HG02981 (cell line): ENCODE measurements at regions not wholly inside any gene's neighbourhood (a gene's known extent, or its start where the extent isn't known, plus 50 kb on each side); places are given as distances from the start of the nearest gene placed in this dataset.

ENCODE experiments used
- ATAC-seq: cut with Tn5 transposase; IDR thresholded peaks from one replicate; pipeline ENCODE4 v1.9.1; 2021; ENCODE audit warnings: mild to moderate bottlenecking, moderate library complexity; ENCODE audit not compliant: unreplicated experiment

DNA sequence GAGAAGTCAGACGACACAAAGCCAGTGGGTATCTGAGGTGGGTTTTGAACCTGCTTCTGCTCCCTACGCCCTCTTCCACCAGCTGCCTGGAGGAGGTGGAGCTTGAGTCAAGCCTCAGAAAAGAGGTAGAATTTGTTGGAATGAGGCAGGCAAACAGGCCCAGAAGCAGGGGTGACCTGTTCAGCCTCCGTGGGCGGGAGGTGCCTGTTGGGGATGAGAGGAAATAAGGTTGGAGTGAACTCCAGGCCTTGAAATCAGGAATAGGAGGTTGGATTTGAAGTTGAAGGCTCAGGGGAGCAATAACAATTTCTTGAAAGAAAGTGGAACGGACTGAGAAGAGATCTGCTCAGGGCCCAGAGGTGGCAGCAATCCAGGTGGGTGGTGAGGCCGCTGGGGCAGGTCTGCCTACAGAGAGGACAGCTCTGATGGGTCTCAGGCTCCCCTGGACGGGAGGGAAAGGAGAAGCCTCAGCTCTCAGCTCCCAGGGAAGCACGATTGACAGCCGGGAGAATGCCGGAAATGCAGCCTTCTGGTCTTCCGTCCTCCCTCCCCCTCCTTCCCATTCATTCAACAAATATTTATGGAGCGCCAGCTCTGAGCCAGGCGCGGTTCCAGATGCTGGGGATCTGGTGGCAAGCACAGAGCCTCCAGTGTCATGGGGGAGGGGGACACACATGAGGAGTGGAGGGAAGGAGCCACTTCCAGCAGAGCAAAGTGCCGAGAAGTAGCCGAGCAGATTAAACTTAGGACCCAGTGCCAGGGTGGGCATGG is 61.9 kb upstream of the CIBAR2 start:
- ATAC-seq, result no peak

DNA sequence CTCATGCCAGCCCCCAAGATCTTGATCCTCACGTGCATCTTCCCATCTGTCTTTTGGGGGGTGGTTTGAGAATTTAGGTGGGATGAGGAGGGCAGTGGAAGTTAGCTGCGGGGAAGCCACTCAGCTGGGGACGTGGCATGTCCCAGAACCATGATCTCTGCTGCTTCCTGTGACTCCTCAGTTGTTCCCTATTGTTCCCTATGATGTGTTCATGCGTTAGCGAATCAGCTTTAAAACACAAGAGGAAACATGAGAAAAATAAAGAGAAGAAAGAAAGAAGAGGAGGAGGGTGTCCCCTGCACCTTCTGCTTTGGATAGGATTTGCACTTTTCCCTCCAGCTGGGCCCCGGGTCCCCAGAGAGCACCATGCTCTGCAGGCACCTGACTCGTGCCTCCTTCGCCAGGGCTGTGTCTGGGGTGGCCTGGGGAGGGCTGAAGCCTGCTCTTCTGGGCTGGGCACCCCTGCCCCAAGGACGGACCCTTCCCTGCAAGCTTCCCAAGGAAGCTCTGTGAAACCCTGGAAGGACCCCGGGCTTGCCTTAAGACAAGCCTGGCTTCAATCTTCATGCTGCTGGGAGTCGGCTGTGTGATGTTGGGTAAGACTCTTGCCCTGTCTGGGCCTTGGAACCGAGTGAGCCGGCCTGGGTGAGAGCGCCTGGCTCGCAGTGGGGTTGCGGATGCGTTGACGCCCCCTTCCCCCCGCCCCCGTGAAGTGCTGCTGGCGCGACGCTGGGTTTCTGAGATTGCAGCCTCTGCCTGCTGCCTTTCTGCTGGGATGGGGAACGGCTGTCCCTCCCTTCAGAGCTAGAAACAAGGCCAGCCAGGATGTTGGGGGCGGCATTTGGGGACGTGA is 62.8 kb upstream of the CIBAR2 start:
- ATAC-seq, result no peak

DNA sequence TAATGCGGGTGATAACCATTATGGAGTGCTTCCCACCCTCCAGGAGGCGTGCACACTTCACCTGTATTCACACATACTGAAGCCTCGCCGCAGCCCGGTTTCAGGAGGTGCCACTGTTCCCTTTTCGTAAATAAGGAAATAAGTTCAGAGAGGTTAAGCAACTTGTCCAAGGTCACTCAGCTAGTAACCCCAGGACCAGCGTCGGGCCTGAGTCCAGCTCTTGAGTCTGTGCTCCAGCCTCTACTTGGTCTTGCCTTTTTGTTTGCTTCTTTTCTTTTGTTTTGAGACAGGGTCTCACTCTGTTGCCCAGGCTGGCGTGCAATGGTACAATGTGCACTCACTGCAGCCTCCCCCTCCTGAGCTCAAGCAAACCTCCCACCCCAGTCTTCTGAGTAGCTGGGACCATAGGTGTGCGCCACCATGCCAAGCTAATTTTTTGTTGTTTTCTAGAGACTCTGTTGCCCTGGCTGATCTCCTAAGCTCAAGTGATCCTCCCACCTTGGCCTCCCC is 63.5 kb upstream of the CIBAR2 start:
- no peak for ATAC-seq

DNA sequence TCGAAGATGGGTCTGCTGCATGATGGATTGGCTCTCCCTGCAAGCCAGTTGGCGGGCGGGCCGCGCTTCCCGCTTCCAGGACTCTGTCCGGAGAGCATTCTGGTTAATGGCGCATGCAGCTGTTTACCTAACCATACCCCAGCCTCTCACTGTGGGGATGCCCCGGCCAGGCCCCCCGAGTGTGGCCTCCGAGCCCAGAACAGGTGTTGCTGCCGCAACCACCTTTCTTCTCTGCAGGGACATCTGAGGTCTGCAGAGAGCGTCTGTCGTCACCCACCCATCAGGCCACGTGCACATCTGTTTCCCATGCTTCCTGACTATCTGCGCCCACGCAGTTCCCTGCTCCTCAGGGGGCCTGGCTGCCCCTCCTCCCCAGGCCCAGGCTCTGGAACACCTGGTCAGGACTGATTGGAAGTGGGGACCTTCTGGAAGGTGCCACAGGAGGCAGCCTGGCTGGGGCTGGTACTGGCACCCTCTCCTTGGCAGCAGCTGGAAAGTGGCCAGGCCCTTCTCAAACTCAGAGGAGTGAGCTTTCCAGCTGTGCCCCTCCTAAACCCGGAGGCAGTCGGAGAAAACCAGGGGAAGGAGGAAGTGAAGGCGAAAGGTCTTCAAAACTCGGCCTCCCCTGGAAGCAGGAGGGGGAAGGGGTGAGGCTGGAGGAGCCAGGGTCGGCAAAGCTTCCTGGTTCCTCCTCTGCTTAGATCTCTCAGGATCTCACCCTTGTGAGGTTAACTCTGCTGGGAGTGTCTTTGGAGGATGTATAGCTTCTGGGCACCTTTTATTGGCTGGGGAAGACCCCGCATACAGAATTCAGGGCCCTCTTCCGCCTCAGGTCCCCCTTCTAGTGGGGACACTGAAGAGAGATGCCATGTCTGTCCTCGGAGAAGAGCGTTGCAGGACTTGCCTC is 64.5 kb upstream of the CIBAR2 start:
- no peak for ATAC-seq

DNA sequence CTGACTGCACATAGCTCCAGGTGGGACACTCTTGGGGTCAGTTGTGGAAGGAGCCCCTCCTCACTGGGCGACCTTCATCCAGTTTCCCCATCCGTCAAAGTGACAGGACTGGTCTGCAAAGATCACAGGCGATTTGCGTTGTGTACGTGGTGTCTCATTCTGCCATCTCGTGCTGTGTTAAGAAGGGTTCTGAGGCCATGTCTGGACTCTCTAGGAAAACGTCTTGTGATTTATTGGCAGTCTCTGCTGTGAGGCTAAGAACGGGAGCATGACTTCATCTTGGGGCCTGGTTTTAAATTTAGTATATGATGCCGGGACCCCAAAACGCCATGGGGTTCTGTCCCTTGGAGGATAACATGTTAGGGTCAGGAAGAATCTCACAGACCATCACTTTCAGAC is 65.2 kb upstream of the CIBAR2 start:
- ATAC-seq, result no peak

DNA sequence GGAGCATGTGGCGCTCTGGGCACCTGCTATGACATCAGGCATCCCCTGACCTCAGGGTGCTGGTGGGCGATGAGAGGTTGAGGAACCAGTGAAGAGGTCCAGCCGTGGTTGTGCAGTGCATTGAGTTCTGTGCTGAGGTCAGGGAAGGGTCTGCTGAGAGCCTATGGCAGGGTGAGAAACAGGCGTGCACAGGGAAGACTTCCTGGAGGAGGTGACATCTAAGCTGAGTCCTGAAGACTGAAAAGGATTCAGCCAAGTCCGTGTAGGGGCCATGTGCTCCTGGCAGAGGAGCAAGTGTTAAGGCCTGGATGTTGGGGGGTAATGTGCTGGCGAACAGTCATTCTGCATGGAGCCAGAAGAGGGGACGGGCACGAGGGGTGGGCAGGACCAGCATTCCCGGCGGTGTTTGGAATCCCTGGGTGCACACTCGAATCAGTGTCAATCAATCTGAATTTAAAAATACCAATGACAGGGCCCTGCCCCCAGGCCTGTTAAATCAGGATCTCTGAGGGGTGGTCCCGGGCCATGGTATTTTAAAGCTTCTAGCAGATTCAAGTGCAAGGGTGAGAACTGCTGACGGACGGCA is 65.8 kb upstream of the CIBAR2 start:
- ATAC-seq, result no peak

DNA sequence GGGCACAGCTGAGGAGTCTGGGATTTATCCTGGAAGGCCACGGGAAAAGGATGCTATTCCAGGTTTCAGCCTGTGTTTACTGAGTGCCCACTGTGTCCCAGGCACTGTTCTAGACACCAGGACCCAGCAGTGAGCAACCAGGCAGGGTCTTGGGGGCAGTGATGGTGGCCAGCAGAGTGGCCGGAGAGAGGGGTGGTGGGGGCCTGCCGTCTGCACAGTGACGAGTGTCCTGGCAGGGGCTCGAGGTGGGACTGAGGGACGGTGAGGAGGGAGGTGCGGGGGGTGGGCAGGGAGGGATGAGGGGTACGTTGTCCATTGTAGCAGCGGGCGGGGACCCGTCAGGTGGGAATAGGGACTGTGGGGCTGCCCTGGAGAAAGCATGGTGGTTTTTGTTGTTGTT is 66.3 kb upstream of the CIBAR2 start:
- ATAC-seq, result no peak

DNA sequence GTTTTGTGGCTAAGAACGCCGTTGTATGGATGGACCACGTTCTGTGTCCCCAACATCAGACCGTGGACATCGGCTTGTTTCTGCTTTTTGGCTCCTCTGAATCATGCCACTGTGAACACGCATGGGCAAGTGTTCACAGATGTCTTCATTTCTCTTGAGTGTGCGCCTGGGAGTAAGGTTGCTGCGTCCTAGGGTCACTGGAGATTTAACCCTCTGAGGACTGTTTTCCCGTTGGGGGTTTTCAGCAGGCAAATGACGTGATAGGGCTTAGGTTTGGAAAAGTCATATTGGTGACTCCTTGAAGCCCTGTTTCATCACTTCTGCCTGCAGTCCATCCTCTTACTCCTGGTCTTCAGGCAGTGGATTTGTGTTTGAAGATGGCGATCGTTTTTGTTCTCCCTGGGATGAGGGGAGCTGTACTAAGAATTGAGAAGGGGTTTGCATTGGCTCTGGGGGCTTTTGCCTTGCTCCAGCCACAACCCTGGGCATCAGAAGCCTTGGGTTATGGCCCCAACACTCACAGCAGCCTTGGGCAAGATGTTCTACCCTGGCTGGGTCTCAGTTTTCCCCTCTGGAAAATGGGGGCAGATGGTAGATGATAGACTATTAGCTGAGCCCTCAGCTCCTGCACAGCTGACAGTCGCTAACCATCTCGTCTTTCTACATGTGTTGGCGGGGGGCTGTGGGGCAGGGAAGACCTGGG is 67.2 kb upstream of the CIBAR2 start:
- ATAC-seq, result no peak

DNA sequence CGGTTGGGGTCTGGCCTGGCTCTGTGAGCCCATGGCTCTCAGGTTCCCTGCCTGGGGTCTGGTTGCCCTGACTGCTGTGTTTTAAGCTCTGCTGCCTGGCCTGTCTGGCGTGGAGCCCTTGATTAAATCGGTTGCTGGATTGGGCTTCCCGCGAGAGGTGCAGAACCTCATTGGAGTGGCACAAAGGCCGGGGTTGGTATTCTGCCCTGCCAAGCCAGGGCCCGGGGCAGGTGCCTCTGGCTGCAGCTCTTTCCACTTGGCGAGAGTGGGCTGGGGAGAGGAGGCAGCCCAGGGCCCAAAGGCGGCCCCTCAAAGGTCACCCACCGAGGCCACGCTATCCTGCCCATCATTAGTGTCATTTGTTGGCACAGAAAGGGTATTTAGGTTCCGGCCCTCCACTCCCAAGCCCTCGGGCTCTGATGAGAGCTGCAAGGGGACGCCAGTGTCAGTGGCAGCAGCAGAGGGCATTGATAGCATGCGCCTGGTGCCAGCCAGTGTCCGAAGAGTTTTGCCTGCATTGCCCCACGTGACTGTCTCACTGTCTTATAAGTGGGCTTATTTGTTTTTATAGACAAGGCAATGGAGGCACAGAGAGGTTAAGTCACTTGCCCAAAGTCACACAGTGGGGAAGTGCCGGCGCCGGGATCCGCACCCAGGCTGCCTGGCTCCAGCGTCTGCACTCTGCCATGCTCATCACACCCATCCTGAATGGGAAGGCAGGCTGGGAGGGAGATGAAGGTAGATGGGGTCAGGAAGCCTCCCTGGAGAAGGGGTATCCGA is 68.0 kb upstream of the CIBAR2 start:
- no peak for ATAC-seq

DNA sequence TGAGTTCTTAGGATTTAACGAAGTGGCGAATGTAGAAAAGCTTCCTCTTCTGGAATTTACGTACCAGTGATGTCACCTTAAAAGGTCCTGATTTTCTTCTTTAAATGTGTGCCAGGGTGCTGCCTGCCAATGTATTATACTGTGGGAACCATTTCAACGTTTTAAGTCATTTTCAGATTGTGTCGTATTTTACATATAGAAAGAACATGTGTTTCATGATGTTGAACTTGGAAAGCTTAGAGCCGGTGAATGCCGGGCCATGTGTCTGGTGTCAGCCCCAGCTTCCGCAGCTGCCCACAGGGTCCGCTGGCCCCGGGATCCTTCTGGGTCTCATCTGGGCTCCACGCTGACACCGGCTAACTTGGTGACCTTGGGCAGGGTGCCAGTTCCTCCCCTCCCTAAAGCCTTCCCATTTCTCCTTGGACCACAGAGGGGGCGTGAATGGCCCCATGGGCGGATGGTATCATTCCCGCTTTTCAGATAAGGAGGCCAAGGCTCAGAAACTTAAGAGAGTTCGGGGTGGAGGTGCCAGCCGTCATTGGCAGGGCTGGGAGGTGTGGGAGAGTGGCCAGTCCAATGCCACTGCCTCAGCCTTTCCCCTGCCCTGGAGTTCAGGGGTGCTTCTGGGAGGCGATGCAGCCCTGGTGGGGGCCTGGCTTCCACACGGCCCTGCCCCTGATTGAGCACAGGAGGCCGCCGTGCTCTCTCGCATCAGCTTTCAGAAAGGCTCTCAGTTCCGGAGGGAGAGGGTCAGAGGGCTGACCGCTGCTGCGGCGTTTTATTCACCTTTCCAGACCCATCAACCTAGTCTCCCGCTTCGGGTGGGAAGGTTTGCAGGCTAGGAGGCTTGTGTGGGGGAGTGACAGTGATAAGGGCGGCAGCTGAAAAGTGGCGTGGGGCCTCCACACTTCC is 68.8 kb upstream of the CIBAR2 start:
- ATAC-seq, result no peak

DNA sequence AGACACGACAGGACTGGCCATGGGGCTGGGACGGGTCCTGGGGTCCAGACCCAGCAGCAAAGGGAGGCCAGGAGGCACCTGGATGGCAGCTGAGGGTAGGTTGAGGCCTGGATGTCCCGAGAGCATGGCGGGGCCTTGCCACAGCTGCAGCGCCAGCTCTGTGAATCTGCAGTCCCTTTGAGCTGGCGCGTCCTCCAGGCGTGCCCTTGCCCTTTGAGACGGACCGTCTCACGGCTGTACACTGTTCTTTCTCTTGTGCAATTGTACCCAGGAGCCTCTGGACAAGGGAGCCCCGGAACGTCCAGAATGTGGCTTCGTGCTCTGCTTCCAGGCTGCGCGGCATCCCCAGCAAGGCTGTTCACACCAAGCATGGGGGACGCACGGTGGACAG is 69.5 kb upstream of the CIBAR2 start:
- ATAC-seq, result no peak

DNA sequence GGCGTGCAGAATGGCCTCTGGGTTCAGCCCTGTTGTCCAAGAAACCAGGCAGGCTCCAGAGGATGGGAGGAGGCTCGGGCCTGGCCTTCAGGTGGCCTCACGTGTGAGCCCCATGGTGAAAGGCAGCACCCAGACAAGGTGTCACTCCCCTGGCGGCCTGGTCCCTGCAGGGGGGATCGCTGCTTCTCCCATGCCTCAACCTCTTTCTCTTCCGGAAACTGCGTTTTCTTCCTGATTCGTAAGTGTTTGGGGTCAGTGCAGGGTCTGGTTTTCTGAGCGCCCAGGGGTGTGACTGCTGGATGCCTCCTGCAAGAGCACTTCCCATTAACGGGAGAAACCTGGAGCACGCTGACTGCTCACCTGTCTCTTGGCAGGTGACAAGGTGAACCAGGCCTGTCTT is 70.0 kb upstream of the CIBAR2 start:
- ATAC-seq, result no peak

DNA sequence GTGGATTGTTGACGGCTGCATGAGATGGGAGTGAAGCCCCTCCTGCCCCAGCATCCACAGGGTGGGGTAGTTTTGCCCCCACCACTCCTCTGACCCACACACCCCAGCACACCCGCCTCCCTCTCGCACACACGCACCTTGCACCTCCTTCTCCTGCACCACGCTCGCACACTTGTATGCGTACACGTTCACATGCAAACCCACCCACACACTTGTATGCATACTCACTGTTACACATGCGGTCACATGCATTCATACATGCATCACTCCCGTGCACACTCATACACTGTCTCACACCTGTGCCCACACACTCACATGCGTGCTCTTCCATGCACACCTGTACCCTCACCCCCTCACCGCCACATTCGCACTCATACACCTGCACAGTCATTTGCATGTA is 70.5 kb upstream of the CIBAR2 start:
- no peak for ATAC-seq

DNA sequence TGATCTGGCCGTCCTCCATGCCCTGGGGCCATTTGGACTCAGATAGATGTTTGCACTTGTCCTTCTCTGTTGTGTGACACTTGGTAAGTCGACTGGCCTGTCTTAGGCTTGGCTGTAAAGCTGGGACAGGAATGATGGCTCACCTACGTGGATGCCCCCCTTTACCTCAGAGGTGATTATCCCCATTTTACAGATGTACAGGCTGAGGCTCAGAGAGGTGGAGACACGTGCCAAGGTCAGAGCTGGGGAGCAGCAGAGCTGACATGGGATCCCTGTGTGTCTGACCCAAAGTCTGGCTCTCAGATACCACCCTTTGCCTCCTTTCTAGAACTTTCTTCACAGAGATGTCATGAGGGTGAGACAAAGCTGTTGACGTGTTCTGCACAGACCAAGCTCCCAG is 71.3 kb upstream of the CIBAR2 start:
- ATAC-seq, result no peak

DNA sequence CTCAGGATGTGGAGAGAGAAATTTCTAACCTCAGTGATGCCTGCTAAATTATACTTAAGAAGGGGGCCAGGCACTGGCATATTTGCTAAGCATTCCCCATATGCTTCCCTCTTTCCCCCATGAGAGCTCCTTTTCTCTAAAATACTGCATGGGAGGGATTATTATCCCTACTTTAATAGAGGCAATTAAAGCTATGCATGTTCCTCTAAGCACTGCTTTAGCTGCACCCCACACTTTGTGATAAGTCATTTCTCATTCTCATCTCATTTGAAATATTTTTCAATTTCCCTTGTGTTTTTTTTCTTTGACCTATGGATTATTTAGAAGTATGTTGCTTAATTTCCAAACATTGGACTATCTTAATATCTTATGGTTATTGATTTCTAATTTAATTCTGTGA is 72.1 kb upstream of the CIBAR2 start:
- ATAC-seq, result no peak

DNA sequence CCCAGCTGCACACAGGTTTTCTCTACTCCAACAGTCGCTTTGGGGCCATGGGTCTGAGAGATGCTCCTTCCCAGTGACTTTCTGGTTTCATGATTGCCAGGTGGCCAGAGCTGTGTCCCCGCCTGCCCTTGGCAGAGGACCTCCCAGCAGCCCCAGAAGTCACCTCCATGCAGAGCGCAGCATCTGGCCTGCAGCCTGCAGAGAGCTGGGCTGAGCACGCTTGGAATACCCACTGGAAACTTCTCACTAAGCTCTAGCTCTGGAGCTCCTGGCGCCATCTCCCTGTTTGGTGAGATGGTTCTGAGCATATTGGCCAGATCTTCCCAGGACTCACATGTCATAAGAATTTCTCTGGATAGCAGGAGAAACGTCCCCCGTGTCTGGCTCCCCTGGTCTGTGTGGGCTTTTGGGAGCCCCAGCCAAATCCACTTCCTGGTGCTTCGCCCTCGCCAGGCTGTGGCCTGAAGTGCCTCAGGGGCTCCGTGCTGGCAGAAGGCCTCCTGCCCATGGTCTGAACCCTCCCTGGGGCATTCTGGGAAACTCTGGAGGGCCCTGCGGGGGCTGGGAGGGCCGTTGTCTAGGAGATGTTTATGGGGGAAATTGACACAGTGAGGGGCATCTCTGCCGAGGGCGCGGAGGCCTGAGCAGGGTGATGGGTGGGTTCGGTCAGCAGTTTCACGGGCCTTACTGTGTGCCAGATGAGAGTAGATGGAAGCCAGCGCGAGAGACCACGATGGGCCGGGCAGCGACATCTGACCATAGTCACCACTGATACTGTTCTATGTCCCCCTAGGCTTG is 73.2 kb upstream of the CIBAR2 start:
- no peak for ATAC-seq

DNA sequence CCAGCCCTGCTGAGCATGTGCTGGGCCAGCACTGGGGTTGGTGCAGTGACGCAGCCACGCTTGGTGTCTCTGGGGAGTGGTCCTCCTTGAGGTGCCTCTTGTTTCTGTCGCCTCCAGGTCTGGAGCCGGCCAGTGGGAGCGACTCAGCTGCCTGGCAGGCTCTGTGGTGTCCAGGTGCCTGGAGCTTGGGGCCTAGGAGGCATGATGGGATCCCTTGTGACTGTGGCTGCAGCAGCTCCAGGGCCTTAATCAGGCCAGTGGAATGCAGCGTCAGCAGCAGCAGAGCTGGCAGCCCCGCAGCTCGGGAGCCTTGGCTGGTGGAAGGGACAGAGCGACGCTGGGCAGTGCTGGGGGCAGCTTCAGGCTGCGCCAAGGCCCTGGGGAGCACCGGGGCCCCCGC is 74.7 kb upstream of the CIBAR2 start:
- ATAC-seq, result no peak

DNA sequence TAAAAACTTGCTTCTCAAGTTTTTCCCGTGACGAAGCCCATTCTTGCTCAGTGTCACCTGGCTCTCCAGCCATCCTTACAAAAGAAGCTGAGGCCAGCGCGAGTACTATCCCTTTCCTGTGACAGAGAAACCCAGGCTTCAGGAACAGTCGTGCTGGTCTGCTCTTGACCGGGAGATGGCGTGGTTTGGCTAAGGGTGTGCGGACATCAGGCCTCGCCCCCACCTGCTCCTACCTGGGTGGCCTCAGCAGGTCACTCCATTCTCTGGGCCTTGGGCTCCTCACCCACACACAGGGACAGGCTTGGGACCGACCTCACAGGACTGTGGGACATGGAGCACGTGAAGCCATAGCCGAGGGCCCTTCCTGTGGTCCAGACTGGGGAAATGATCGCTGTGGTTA is 75.2 kb upstream of the CIBAR2 start:
- ATAC-seq, result no peak
